HL-60 (cell line): ENCODE measurements at regions not wholly inside any gene's neighbourhood (a gene's known extent, or its start where the extent isn't known, plus 50 kb on each side); places are given as distances from the start of the nearest gene placed in this dataset.

Experiments
- DNase-seq, 2 experiments: peaks; one replicate each; pipeline ENCODE4 v3.0.0-alpha.2; 2010 to 2020; ENCODE audit warnings: low read depth in 1 of 2, low spot score in 1 of 2
- H3K27ac ChIP-seq: fragments of 250-450 bp; sonication (Bioruptor Pico); replicated peaks from 2 replicates; pipeline ENCODE4 v1.5.1; 2020; ENCODE audit warnings: mild to moderate bottlenecking, moderate library complexity
- H3K27me3 ChIP-seq: fragments of 250-450 bp; sonication (Bioruptor Pico); 2 replicates; pipeline ENCODE4 v1.5.1; 2021; ENCODE audit warnings: mild to moderate bottlenecking, moderate library complexity; ENCODE audit not compliant: insufficient read depth, poor library complexity, severe bottlenecking
- H3K4me3 ChIP-seq: replicated peaks from 2 replicates; pipeline ENCODE4 v1.5.1; 2011; ENCODE audit warnings: mild to moderate bottlenecking, control low read depth, low read length; ENCODE audit not compliant: insufficient read depth
- CTCF ChIP-seq: IDR thresholded peaks from one replicate; pipeline ENCODE4 v1.5.1; 2011; ENCODE audit warnings: low read length, control low read depth, inconsistent platforms; ENCODE audit not compliant: insufficient read depth
- GABPA ChIP-seq: IDR thresholded peaks from 2 replicates; pipeline ENCODE4 v1.6.1; 2012; ENCODE audit warnings: low read depth
- POLR2AphosphoS5 ChIP-seq: IDR thresholded peaks from 2 replicates; pipeline ENCODE4 v1.6.1; 2012; ENCODE audit warnings: low read depth
- REST ChIP-seq: IDR thresholded peaks from 2 replicates; pipeline ENCODE4 v1.6.1; 2012; ENCODE audit warnings: low read depth; ENCODE audit not compliant: insufficient replicate concordance
- SPI1 ChIP-seq: IDR thresholded peaks from 2 replicates; pipeline ENCODE4 v1.6.1; 2012; ENCODE audit warnings: low read depth, mild to moderate bottlenecking, borderline replicate concordance

GRCh38 chr7:37527109-37527508 lies 78.4 kb upstream of the ELMO1 start:
- no peak overlapping the region for H3K4me3 ChIP-seq
- no peak for DNase-seq
- H3K27me3 ChIP-seq, result no peaks in the 10 kb centered on the region
- TF ChIP-seq POLR2AphosphoS5 (no peak), CTCF (no peak), REST (no peak), SPI1 (no peak), GABPA (no peak)
- H3K27ac ChIP-seq, result no peak overlapping the region

- no peak for DNase-seq
- Histone ChIP-seq H3K27ac (no peak overlapping the region), H3K4me3 (no peak overlapping the region), H3K27me3 (no peaks in the 10 kb centered on the region)
- TF ChIP-seq REST (no peak), POLR2AphosphoS5 (no peak), GABPA (no peak), CTCF (no peak), SPI1 (no peak)
These were observed 82.6 kb upstream of the ELMO1 start for GRCh38 chr7:37531225-37531624.

- H3K27ac ChIP-seq, result no peak overlapping the region
- no peak overlapping the region for H3K4me3 ChIP-seq
- no peak for DNase-seq
- H3K27me3 ChIP-seq, result no peaks in the 10 kb centered on the region
- TF ChIP-seq CTCF, result no peak
- no peak for TF ChIP-seq SPI1
- no peak for TF ChIP-seq POLR2AphosphoS5
- TF ChIP-seq GABPA, result no peak
- no peak for TF ChIP-seq REST
These were observed 84.0 kb upstream of the ELMO1 start for GRCh38 chr7:37532636-37533035.
